CD4-positive, alpha-beta memory T cell (primary cell): ENCODE measurements at regions not wholly inside any gene's neighbourhood (a gene's known extent, or its start where the extent isn't known, plus 50 kb on each side); places are given as distances from the start of the nearest gene placed in this dataset.

Source experiments
- CTCF ChIA-PET: fragments of 350-600 bp; sonication (Branson Sonifier 250); formaldehyde crosslinking; loops from one replicate; lab custom pipeline; 2021; ENCODE audit warnings: inconsistent platforms; ENCODE audit not compliant: partially characterized antibody; lab: Charles Lee
- POLR2A ChIA-PET: fragments of 350-600 bp; sonication (Branson Sonifier 250); formaldehyde crosslinking; loops from one replicate; lab custom pipeline; 2021; ENCODE audit not compliant: partially characterized antibody; lab: Charles Lee
- DNase-seq, 5 donors: peaks; one replicate each; pipeline versions ENCODE4 v3.0.0 to v3.0.0-alpha.2; 2020 to 2022; ENCODE audit warnings: mixed read lengths in 1 of 5
- H3K27ac ChIP-seq: one replicate; pipeline ENCODE4 v1.7.0; 2013; ENCODE audit warnings: low read depth, low read length
- H3K27me3 ChIP-seq: 2 replicates; pipeline ENCODE4 v1.7.0; 2013; ENCODE audit warnings: mild to moderate bottlenecking, low read length, moderate library complexity; ENCODE audit not compliant: insufficient read depth
- H3K36me3 ChIP-seq: 2 replicates; pipeline ENCODE4 v1.7.0; 2013; ENCODE audit warnings: mild to moderate bottlenecking, low read length, moderate library complexity; ENCODE audit not compliant: insufficient read depth
- H3K4me1 ChIP-seq: 2 replicates; pipeline ENCODE4 v1.7.0; 2013; ENCODE audit warnings: mild to moderate bottlenecking, low read length, moderate library complexity; ENCODE audit not compliant: insufficient read depth
- H3K4me3 ChIP-seq, 2 donors: one replicate each; pipeline ENCODE4 v1.7.0; 2013; ENCODE audit warnings: low read length in 2 of 2, mild to moderate bottlenecking in 1 of 2
- H3K9me3 ChIP-seq, 2 donors: one replicate each; pipeline ENCODE4 v1.7.0; 2013; ENCODE audit warnings: low read length in 2 of 2, control low read depth in 1 of 2; ENCODE audit not compliant: control insufficient read depth in 1 of 2
- H3K27ac Mint-ChIP-seq, 7 donors: one replicate each; pipeline ENCODE4 v1.8.0; 2020 to 2021; ENCODE audit warnings: mixed read lengths in 7 of 7, mild to moderate bottlenecking in 6 of 7, inconsistent platforms in 3 of 7, moderate library complexity in 3 of 7
- H3K27me3 Mint-ChIP-seq, 2 donors: one replicate each; pipeline ENCODE4 v1.8.0; 2020 to 2021; ENCODE audit warnings: mixed read lengths in 2 of 2
- H3K36me3 Mint-ChIP-seq, 2 donors: one replicate each; pipeline ENCODE4 v1.8.0; 2020 to 2021; ENCODE audit warnings: mixed read lengths in 2 of 2, inconsistent platforms in 1 of 2, mild to moderate bottlenecking in 1 of 2
- H3K4me1 Mint-ChIP-seq, 4 donors: one replicate each; pipeline ENCODE4 v1.8.0; 2020 to 2021; ENCODE audit warnings: mixed read lengths in 4 of 4, mild to moderate bottlenecking in 1 of 4
- H3K4me3 Mint-ChIP-seq, 8 donors: one replicate each; pipeline ENCODE4 v1.8.0; 2020 to 2021; ENCODE audit warnings: mixed read lengths in 8 of 8, mild to moderate bottlenecking in 7 of 8, moderate library complexity in 6 of 8, inconsistent platforms in 3 of 8
- H3K9me3 Mint-ChIP-seq, 8 donors: one replicate each; pipeline ENCODE4 v1.8.0; 2020 to 2021; ENCODE audit warnings: mixed read lengths in 8 of 8, mild to moderate bottlenecking in 5 of 8, inconsistent platforms in 3 of 8, moderate library complexity in 1 of 8
- intact Hi-C: fragments of 100-400 bp; cut with micrococcal nuclease; formaldehyde crosslinking; loops from one replicate; pipeline ENCODE4 v1.15.1; 2023

DNA sequence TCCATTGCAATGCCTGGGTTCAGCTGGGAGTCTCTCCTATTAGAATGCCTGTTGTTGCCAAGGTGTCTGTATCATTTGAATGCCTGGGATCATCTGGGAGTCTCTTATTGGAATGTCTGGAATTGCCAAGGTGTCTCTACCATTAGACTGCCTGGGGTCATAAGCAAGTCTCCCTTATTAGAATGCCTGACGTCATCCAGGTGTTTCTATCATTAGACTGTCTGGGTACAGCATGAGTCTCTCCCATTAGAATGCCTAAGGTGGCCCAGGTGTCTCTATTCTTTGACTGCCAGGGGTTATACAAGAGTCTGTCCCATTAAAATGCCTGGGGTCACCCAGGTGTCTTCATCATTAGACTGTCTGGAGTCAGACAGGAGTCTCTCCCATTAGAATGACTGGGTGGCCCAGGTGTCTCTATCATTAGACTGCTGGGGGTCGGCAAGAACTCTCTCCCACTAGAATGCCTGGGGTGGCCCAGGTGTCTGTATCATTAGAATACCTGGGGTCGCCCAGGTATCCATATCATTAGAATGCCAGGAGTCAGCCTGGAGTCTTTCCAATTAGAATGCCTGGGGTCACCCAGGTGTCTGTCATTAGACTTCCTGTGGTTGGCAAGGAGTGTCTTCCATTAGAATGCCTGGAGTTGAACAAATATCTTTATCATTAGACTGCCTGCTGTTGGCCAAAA lies 2274.0 kb downstream of the TP53TG3F start:
- H3K4me3 ChIP-seq, result no peak overlapping the region
- Mint-ChIP-seq H3K27ac (no peak overlapping the region), H3K9me3 (peaks cover 9 to 69% (median 51%) of the 10 kb centered on the region in 8 donors), H3K27me3 (no peaks in the 10 kb centered on the region), H3K36me3 (no peaks in the 10 kb centered on the region), H3K4me3 (no peak overlapping the region), H3K4me1 (no peaks in the 10 kb centered on the region)
- CTCF ChIA-PET, result no interaction called here
- H3K4me1 ChIP-seq, result no peaks in the 10 kb centered on the region
- intact Hi-C loops, result no loop called here
- no peak overlapping the region for H3K27ac ChIP-seq
- H3K27me3 ChIP-seq, result no peaks in the 10 kb centered on the region
- H3K36me3 ChIP-seq, result no peaks in the 10 kb centered on the region
- POLR2A ChIA-PET, result no interaction called here
- peaks cover 0 to 14% of the 10 kb centered on the region in 2 donors for H3K9me3 ChIP-seq
- no peak for DNase-seq

DNA sequence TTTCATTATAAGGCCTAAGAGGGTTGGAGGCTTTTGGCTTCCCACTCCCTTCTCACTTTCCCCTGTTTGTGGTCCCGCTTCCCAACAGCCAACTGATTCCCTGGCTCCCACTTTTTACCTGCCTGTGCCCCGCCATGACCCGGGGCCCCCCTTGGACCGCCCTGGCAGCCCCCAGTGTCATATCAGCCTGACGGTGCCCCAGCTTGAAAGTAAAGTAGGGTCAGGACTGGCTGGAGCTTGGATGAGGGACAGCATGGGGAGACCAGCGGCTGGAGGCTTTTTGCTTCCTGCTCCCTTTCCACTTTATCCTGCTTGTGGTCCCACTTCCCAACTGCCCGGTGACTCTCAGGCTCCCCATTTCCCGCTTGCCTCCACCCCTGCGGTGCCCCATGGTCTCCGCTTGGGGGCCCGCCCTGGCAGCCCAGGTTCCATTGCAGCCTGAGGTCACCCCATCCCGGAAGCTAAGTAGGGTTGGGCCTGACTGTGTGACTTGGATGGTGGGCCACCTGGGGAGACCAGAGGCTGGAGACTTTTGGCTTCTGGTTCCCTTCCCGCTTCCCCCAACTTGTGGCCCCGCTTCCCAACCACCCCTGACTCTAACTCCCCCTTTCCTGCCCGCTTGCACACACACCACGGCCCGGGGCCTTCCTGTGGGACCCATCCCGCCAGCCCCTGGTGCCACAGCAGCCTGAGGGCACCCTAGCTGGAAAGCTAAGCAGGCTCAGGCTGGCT lies 2274.7 kb downstream of the TP53TG3F start:
- H3K9me3 Mint-ChIP-seq, result peaks cover 12 to 68% (median 50%) of the 10 kb centered on the region in 8 donors
- H3K27ac Mint-ChIP-seq, result no peak overlapping the region
- H3K36me3 Mint-ChIP-seq, result no peaks in the 10 kb centered on the region
- H3K4me1 Mint-ChIP-seq, result no peaks in the 10 kb centered on the region
- no peak overlapping the region for H3K4me3 Mint-ChIP-seq
- intact Hi-C loops, result no loop called here
- DNase-seq, result no peak
- Histone ChIP-seq H3K27ac (no peak overlapping the region), H3K36me3 (no peaks in the 10 kb centered on the region), H3K27me3 (no peaks in the 10 kb centered on the region), H3K9me3 (peaks cover 0 to 14% of the 10 kb centered on the region in 2 donors), H3K4me1 (no peaks in the 10 kb centered on the region), H3K4me3 (no peak overlapping the region)
- ChIA-PET CTCF (no interaction called here), POLR2A (no interaction called here)
- no peaks in the 10 kb centered on the region for H3K27me3 Mint-ChIP-seq

DNA sequence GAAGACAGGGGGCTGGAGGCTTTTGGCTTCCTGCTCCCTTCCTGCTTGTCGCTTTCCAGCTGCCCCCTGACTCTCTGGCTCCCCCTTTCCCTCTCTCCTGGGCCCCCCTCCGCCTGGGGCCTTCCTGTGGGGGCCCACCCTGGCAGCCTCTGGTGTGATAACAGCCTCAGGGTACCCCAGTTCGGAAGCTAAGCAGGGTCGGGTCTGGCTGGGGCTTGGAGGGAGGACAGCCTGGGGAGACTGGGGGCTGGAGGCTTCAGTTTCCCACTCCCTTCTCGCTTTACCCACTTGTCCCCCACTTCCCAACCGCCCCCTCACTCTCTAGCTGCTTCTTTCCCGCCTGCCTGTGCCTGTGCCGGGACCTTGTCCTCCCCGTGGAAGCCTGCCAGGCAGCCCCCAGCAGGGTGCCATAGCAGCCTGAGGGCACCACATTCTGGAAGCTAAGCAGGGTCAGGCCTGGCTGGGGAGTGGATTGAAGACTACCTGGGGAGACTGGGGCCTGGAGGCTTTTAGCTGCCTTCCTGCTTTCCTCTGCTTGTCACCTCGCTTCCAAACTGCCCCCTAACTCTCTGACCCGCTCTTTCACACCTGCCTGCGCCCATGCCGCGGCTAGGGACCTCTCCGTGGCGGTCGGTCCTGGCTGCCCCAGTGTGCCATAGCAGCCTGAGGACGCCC lies 2275.5 kb downstream of the TP53TG3F start:
- no peak for DNase-seq
- no peak overlapping the region for H3K27ac Mint-ChIP-seq
- Histone ChIP-seq H3K4me1 (no peaks in the 10 kb centered on the region), H3K36me3 (no peaks in the 10 kb centered on the region), H3K27ac (no peak overlapping the region), H3K4me3 (no peak overlapping the region), H3K9me3 (peaks cover 0 to 16% of the 10 kb centered on the region in 2 donors), H3K27me3 (no peaks in the 10 kb centered on the region)
- CTCF ChIA-PET, result no interaction called here
- H3K9me3 Mint-ChIP-seq, result peaks cover 16 to 69% (median 54%) of the 10 kb centered on the region in 8 donors
- intact Hi-C loops, result no loop called here
- H3K36me3 Mint-ChIP-seq, result no peaks in the 10 kb centered on the region
- POLR2A ChIA-PET, result no interaction called here
- no peaks in the 10 kb centered on the region for H3K4me1 Mint-ChIP-seq
- peak overlapping the region in 1 of 8 donors; percentile 32 for H3K4me3 Mint-ChIP-seq
- no peaks in the 10 kb centered on the region for H3K27me3 Mint-ChIP-seq

DNA sequence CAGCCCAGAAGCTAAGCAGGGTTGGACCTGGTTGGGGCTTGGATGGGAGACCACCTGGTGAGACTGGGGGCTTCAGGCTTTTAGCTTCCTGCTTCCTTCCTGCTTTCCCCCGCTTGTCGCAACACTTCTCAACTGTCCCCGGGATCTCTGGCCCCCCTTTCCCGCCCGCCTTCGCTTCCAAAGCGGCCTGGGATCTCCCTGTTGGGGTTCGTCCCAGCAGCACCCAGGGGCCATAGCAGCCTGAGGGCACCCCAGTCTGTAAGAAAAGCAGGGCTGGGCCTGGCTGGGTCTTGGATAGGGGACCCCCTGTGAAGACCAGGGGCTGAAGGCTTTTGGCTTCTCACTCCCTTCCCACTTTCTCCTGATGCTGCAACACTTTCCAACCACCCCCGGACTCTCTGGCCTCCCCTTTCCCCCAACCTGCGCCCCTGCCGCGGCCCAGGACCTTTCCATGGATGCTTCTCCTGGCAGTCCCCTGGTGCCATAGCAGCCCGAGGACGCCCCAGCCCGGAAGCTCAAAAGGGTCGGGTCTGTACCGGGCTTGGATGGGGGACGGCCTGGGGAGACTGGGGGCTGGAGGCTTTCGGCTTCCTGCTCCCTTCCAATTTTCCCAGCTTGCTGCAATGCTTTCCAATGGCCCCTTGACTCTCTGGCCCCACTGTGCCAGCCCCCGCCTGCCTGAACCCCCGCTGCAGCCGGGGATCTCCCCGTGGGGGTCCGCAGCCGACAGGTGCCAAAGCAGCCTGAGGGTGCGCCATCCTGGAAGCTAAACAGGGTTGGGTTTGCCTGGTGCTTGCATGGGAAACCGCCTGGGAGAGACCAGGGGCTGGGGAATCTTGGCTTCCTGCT lies 2276.2 kb downstream of the TP53TG3F start:
- H3K27me3 ChIP-seq, result no peaks in the 10 kb centered on the region
- H3K4me1 ChIP-seq, result no peaks in the 10 kb centered on the region
- H3K27me3 Mint-ChIP-seq, result no peaks in the 10 kb centered on the region
- ChIA-PET POLR2A (no interaction called here), CTCF (no interaction called here)
- no peak for DNase-seq
- H3K4me3 ChIP-seq, result no peak overlapping the region
- peaks cover 0 to 12% of the 10 kb centered on the region in 2 donors for H3K9me3 ChIP-seq
- H3K27ac Mint-ChIP-seq, result no peak overlapping the region
- peaks cover 16 to 69% (median 53%) of the 10 kb centered on the region in 8 donors for H3K9me3 Mint-ChIP-seq
- H3K4me1 Mint-ChIP-seq, result no peaks in the 10 kb centered on the region
- no peak overlapping the region for H3K4me3 Mint-ChIP-seq
- intact Hi-C loops, result no loop called here
- no peak overlapping the region for H3K27ac ChIP-seq
- no peaks in the 10 kb centered on the region for H3K36me3 Mint-ChIP-seq
- H3K36me3 ChIP-seq, result no peaks in the 10 kb centered on the region

DNA sequence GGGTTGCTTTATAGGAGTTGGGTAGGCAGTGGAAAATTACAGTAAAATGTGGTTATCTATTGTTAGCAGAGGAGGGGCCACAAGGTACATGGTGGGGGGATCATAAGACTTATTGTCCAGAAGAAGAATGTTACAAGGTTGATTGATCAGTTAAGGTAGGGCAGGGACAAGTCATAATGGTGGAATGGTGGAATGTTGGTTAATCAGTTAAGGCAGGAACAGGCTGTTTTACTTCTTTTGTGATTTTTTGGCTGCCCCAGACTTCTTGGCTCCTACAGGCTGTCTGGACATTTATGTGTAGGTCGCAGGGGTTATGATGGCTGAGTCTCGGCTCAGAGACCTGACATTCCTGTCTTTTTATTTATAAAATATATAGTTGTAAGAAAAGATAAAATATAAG lies 2277.1 kb downstream of the TP53TG3F start:
- no peak overlapping the region for H3K27ac Mint-ChIP-seq
- Histone ChIP-seq H3K27me3 (no peaks in the 10 kb centered on the region), H3K9me3 (peaks cover 0 to 12% of the 10 kb centered on the region in 2 donors), H3K36me3 (no peaks in the 10 kb centered on the region), H3K4me1 (no peaks in the 10 kb centered on the region), H3K27ac (no peak overlapping the region), H3K4me3 (no peak overlapping the region)
- H3K9me3 Mint-ChIP-seq, result peaks cover 19 to 70% (median 54%) of the 10 kb centered on the region in 8 donors
- no peak overlapping the region for H3K4me3 Mint-ChIP-seq
- CTCF ChIA-PET, result no interaction called here
- POLR2A ChIA-PET, result no interaction called here
- no peak for DNase-seq
- H3K36me3 Mint-ChIP-seq, result peaks cover 0 to 3% of the 10 kb centered on the region in 2 donors
- no peaks in the 10 kb centered on the region for H3K27me3 Mint-ChIP-seq
- no peaks in the 10 kb centered on the region for H3K4me1 Mint-ChIP-seq
- intact Hi-C loops, result no loop called here

DNA sequence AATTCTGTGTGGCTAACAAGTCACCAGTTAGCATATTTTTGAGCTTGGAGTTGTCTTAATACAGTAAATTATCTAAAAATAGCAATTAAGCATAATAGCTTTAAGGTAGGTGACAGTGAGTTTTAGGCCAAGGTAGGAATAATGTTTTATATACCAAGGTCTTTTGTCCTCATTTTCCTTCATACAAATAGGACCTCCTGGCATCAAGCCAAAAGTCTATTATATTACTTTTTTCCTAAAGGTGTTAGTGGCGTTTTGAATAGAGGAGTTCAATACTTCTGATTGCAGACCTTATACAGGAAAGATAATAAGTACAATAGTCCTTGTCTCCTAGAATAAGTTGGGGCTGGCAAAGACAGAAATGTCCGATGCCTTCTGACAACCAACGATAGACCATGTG lies 2277.7 kb downstream of the TP53TG3F start:
- Mint-ChIP-seq H3K4me3 (no peak overlapping the region), H3K27ac (no peak overlapping the region), H3K9me3 (peaks cover 17 to 74% (median 56%) of the 10 kb centered on the region in 8 donors), H3K27me3 (no peaks in the 10 kb centered on the region), H3K36me3 (peaks cover 0 to 3% of the 10 kb centered on the region in 2 donors), H3K4me1 (no peaks in the 10 kb centered on the region)
- no peaks in the 10 kb centered on the region for H3K4me1 ChIP-seq
- H3K27ac ChIP-seq, result no peak overlapping the region
- ChIA-PET CTCF (no interaction called here), POLR2A (no interaction called here)
- H3K27me3 ChIP-seq, result no peaks in the 10 kb centered on the region
- H3K36me3 ChIP-seq, result no peaks in the 10 kb centered on the region
- intact Hi-C loops, result no loop called here
- no peak overlapping the region for H3K4me3 ChIP-seq
- DNase-seq, result no peak
- H3K9me3 ChIP-seq, result peaks cover 0 to 17% of the 10 kb centered on the region in 2 donors

DNA sequence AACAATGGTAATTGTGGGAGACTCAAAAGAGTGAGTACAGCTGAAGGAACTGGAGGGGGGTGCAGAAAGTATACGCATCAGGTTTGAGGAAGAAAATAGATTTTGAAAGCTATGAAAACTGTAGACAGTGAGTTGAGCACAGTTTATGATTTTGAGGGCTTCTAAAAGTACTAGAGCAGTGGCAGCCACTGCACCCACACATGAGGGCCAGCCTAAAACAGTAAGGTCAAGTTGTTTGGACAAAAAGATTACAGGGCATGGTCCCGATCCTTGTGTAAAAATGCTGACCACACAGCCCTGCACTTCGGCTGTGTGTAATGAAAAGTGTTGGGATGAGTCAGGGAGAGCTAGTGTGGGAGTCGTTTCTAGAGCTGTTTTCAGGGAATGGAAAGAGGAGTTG lies 2282.1 kb downstream of the TP53TG3F start:
- H3K4me3 Mint-ChIP-seq, result no peak overlapping the region
- no peaks in the 10 kb centered on the region for H3K36me3 ChIP-seq
- H3K27me3 ChIP-seq, result no peaks in the 10 kb centered on the region
- intact Hi-C loops, result no loop called here
- no peaks in the 10 kb centered on the region for H3K4me1 Mint-ChIP-seq
- peaks cover 0 to 17% of the 10 kb centered on the region in 2 donors for H3K9me3 ChIP-seq
- H3K27ac ChIP-seq, result no peak overlapping the region
- ChIA-PET CTCF (no interaction called here), POLR2A (no interaction called here)
- peaks cover 0 to 3% of the 10 kb centered on the region in 2 donors for H3K36me3 Mint-ChIP-seq
- no peak for DNase-seq
- H3K4me3 ChIP-seq, result no peak overlapping the region
- peaks cover 24 to 81% (median 74%) of the 10 kb centered on the region in 8 donors for H3K9me3 Mint-ChIP-seq
- H3K4me1 ChIP-seq, result no peaks in the 10 kb centered on the region
- no peak overlapping the region for H3K27ac Mint-ChIP-seq
- H3K27me3 Mint-ChIP-seq, result no peaks in the 10 kb centered on the region
